SK-N-DZ (cell line): ENCODE measurements at regions not wholly inside any gene's neighbourhood (a gene's known extent, or its start where the extent isn't known, plus 50 kb on each side); places are given as distances from the start of the nearest gene placed in this dataset.
"Not testable (repeated sequence)": the region's sequence is repeated elsewhere in the genome, so short reads cannot be mapped to it uniquely, and the experiment has no call there.

Experiments used
- DNase-seq: peaks from one replicate; pipeline ENCODE4 v3.0.0-alpha.2; 2015; ENCODE audit warnings: low spot score

GRCh38 chr5:112570708-112571444 lies 151.8 kb upstream of the EPB41L4A start:
- no peak for DNase-seq

- no peak for DNase-seq
These were observed 154.4 kb upstream of the EPB41L4A start for GRCh38 chr5:112573441-112573840.

- no peak for DNase-seq
These were observed 155.5 kb upstream of the EPB41L4A start for GRCh38 chr5:112574536-112574935.

GRCh38 chr5:112576298-112576925 lies 157.3 kb upstream of the EPB41L4A start:
- DNase-seq: no peak

- DNase-seq: no peak
These were observed 158.0 kb upstream of the APC start for GRCh38 chr5:112579599-112580170.

- DNase-seq: no peak
These were observed 155.8 kb upstream of the APC start for GRCh38 chr5:112581811-112582320.

GRCh38 chr5:112583166-112583565 lies 154.5 kb upstream of the APC start:
- DNase-seq: no peak

- DNase-seq: no peak
These were observed 152.9 kb upstream of the APC start for GRCh38 chr5:112584781-112585180.

GRCh38 chr5:112586596-112587062 lies 151.1 kb upstream of the APC start:
- no peak for DNase-seq

GRCh38 chr5:112590858-112591257 lies 146.8 kb upstream of the APC start:
- DNase-seq: not testable (repeated sequence)

- no peak for DNase-seq
These were observed 143.4 kb upstream of the APC start for GRCh38 chr5:112594095-112594850.

GRCh38 chr5:112594941-112595340 lies 142.7 kb upstream of the APC start:
- DNase-seq: no peak

- no peak for DNase-seq
These were observed 139.9 kb upstream of the APC start for GRCh38 chr5:112597831-112598230.

- DNase-seq: not testable (repeated sequence)
These were observed 137.2 kb upstream of the APC start for GRCh38 chr5:112600510-112600909.

- DNase-seq: no peak
These were observed 132.7 kb upstream of the APC start for GRCh38 chr5:112604732-112605630.

GRCh38 chr5:112608975-112609374 lies 128.7 kb upstream of the APC start:
- no peak for DNase-seq

GRCh38 chr5:112612663-112613062 lies 125.0 kb upstream of the APC start:
- no peak for DNase-seq

- DNase-seq: no peak
These were observed 123.4 kb upstream of the APC start for GRCh38 chr5:112614285-112614684.

GRCh38 chr5:112614986-112615385 lies 122.7 kb upstream of the APC start:
- no peak for DNase-seq

- no peak for DNase-seq
These were observed 120.7 kb upstream of the APC start for GRCh38 chr5:112616812-112617547.
